PFSK-1 (cell line): ENCODE measurements at regions not wholly inside any gene's neighbourhood (a gene's known extent, or its start where the extent isn't known, plus 50 kb on each side); places are given as distances from the start of the nearest gene placed in this dataset.

Experiments used
- FOXP2 ChIP-seq: optimal IDR thresholded peaks from 2 replicates; pipeline ENCODE3; 2011; ENCODE audit warnings: borderline replicate concordance, control low read depth, inconsistent platforms; ENCODE audit not compliant: insufficient read depth; ENCODE audit errors: extremely low read length, extremely low read depth
- POLR2AphosphoS5 ChIP-seq: IDR thresholded peaks from 2 replicates; pipeline ENCODE4 v1.6.1; 2012; ENCODE audit warnings: low read depth, mild to moderate bottlenecking, control low read depth, low read length, moderate library complexity
- SIN3A ChIP-seq: IDR thresholded peaks from 2 replicates; pipeline ENCODE4 v1.6.1; 2012; ENCODE audit warnings: mild to moderate bottlenecking, low read length, moderate library complexity, borderline replicate concordance; ENCODE audit not compliant: insufficient read depth
- TAF1 ChIP-seq: IDR thresholded peaks from 2 replicates; pipeline ENCODE4 v1.6.1; 2012; ENCODE audit warnings: low read length, control low read depth, borderline replicate concordance; ENCODE audit not compliant: insufficient read depth
- TF ChIP-seq, protein P1 (sequence below), 2 experiments: IDR thresholded peaks; 2 replicates each; pipeline versions ENCODE4 v1.6.1 to v1.8.0; 2011 to 2012; ENCODE audit warnings: low read depth in 2 of 2, low read length in 2 of 2, control low read depth in 1 of 2, inconsistent platforms in 1 of 2, mild to moderate bottlenecking in 1 of 2, moderate library complexity in 1 of 2; ENCODE audit not compliant: insufficient read depth in 1 of 2

DNA sequence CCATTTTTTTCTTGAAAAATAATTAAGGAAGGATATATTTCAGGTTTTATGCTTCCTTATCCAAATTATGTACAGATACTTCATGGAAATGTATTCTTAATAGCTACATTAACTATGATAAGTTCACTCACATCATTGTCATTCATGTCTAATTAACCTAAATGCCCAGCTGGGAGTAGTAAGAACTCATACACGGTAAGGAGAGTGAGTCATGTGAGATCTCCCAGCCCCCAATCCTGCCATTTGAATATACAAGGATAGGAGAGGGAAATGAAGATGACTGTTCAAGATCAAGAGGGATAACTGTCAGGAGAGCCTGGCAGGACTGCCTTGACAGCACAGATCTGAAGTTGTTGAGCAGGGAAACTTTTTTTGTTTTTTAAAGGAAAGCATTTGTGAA lies 343.4 kb upstream of the USP15 start:
- TF ChIP-seq, protein P1, sequence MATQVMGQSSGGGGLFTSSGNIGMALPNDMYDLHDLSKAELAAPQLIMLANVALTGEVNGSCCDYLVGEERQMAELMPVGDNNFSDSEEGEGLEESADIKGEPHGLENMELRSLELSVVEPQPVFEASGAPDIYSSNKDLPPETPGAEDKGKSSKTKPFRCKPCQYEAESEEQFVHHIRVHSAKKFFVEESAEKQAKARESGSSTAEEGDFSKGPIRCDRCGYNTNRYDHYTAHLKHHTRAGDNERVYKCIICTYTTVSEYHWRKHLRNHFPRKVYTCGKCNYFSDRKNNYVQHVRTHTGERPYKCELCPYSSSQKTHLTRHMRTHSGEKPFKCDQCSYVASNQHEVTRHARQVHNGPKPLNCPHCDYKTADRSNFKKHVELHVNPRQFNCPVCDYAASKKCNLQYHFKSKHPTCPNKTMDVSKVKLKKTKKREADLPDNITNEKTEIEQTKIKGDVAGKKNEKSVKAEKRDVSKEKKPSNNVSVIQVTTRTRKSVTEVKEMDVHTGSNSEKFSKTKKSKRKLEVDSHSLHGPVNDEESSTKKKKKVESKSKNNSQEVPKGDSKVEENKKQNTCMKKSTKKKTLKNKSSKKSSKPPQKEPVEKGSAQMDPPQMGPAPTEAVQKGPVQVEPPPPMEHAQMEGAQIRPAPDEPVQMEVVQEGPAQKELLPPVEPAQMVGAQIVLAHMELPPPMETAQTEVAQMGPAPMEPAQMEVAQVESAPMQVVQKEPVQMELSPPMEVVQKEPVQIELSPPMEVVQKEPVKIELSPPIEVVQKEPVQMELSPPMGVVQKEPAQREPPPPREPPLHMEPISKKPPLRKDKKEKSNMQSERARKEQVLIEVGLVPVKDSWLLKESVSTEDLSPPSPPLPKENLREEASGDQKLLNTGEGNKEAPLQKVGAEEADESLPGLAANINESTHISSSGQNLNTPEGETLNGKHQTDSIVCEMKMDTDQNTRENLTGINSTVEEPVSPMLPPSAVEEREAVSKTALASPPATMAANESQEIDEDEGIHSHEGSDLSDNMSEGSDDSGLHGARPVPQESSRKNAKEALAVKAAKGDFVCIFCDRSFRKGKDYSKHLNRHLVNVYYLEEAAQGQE (IDR thresholded peaks at IDR 0.05; ENCODE audit: insufficient read depth in 1 of 2, low read depth in 2 of 2, low read length in 2 of 2), result no peak
- TF ChIP-seq POLR2AphosphoS5 (no peak), FOXP2 (no peak), TAF1 (no peak), SIN3A (no peak)

DNA sequence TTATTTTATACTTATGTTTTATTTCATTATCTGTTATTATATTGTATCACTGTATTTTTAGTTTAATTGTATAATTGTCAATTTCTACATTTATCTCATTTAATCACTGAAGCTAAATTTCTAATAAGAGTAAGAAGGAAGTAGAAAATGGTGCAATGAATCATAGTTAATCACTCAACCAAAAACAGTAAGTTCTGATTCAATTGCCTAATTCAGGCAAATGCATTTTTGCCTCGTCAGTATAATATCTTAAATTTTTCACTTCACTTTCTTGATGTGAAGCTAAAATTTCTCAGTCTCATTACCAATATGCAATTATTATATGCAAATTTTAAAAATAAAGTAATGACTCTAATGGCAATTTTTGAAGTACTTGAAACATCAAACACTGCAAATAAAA lies 340.5 kb upstream of the USP15 start:
- TF ChIP-seq TAF1 (no peak), POLR2AphosphoS5 (no peak), SIN3A (no peak), FOXP2 (no peak)
- TF ChIP-seq, protein P1 (IDR thresholded peaks at IDR 0.05; ENCODE audit: insufficient read depth in 1 of 2, low read depth in 2 of 2, low read length in 2 of 2), result no peak

- TF ChIP-seq, protein P1 (IDR thresholded peaks at IDR 0.05; ENCODE audit: insufficient read depth in 1 of 2, low read depth in 2 of 2, low read length in 2 of 2), result no peak
- TF ChIP-seq FOXP2 (no peak), POLR2AphosphoS5 (no peak), SIN3A (no peak), TAF1 (no peak)
These were observed 340.0 kb upstream of the USP15 start for GRCh38 chr12:61920230-61920629.

DNA sequence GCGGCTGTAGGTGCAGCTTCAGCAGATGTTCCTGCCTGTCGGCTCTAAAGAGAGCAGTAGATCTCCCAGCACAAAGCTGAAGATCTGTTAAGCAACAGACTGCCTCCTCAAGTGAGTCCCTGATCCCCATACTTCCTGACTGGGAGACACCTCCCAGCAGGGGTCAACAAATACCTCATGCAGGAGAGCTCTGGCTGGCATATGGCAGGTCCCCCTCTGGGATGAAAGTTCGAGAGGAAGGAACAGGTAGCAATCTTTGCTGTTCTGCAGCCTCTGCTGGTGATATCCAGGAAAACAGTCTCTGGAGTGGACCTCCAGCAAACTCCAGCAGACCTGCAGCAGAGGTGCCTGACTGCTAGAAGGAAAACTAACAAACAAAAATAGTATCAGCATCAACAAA lies 337.1 kb upstream of the USP15 start:
- no peak for TF ChIP-seq TAF1
- TF ChIP-seq SIN3A, result no peak
- TF ChIP-seq POLR2AphosphoS5, result no peak
- TF ChIP-seq, protein P1 (IDR thresholded peaks at IDR 0.05; ENCODE audit: insufficient read depth in 1 of 2, low read depth in 2 of 2, low read length in 2 of 2), result no peak
- no peak for TF ChIP-seq FOXP2

DNA sequence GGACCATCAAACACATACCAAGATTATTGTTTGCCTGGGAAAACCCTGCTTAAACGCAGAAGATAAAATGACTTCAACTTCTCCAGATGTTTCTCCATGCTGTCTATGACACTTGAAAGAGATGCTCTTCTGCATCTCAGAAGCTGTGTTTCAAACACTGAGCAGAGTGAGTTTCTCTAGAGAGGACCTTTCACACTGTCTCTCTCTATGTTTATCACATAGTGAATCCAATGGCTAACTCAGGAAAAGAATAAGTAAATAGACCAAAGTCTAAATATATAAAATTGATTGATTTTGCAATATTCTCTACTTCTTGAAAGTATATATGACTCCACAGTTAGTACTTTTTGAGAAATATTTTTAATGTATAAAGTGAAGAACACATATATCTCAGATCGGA lies 325.6 kb upstream of the USP15 start:
- TF ChIP-seq FOXP2 (no peak), POLR2AphosphoS5 (no peak), SIN3A (no peak)
- TF ChIP-seq, protein P1 (IDR thresholded peaks at IDR 0.05; ENCODE audit: insufficient read depth in 1 of 2, low read depth in 2 of 2, low read length in 2 of 2), result no peak
